SH-SY5Y (cell line): ENCODE measurements at regions not wholly inside any gene's neighbourhood (a gene's known extent, or its start where the extent isn't known, plus 50 kb on each side); places are given as distances from the start of the nearest gene placed in this dataset.

Experiments used
- GATA2 ChIP-seq: IDR thresholded peaks from 2 replicates; pipeline ENCODE4 v1.6.1; 2011; ENCODE audit warnings: mild to moderate bottlenecking, low read depth, low read length
- GATA3 ChIP-seq: IDR thresholded peaks from 2 replicates; pipeline ENCODE4 v1.6.1; 2011; ENCODE audit warnings: low read depth, mild to moderate bottlenecking, low read length, moderate library complexity

GRCh38 chr9:102832814-102833213 lies 162.3 kb upstream of the CYLC2 start:
- TF ChIP-seq GATA3: no peak
- no peak for TF ChIP-seq GATA2
